Tibial nerve (tissue), 4 donors: ENCODE measurements at regions not wholly inside any gene's neighbourhood (a gene's known extent, or its start where the extent isn't known, plus 50 kb on each side); places are given as distances from the start of the nearest gene placed in this dataset.

Experiments used
- EP300 ChIP-seq, 2 donors: sonication (generic); formaldehyde crosslinking; IDR thresholded peaks; one replicate each; pipeline ENCODE4 v1.6.1; 2017; ENCODE audit warnings: antibody characterized with exemption in 2 of 2, mild to moderate bottlenecking in 1 of 2
- POLR2A ChIP-seq, 2 donors: fragments of 450-650 bp; IDR thresholded peaks; one replicate each; pipeline ENCODE4 v1.6.1; 2017; ENCODE audit warnings: antibody characterized with exemption in 2 of 2, mild to moderate bottlenecking in 2 of 2, moderate library complexity in 2 of 2
- TF ChIP-seq, protein P1 (sequence below), 5 experiments: fragments of 200-600 bp in 3 of 5; fragments of 450-650 bp in 2 of 5; sonication (generic) in 3 of 5; IDR thresholded peaks; one replicate each; pipeline ENCODE4 v1.5.1; 2016 to 2019; ENCODE audit warnings: antibody characterized with exemption in 5 of 5, mild to moderate bottlenecking in 3 of 5, moderate library complexity in 2 of 5

DNA sequence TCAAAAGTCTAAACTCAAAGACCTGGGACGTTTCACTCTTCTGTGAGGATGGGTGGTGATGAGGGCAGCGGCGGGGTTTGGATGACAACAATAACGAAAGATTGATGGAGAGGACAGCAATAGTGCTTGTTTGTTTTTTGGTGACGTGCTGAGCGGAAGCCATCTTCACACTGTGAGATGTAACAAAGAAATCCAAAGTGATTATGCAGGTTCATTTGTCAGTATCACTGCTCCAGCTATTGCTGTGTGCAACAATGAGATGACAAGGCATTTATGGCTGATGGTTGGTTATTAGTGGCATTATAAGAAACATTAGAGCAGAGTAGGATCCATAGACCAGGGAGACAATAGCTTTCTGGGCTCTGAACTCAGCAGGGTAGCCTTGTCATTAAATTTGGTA, 306.7 kb downstream of the RNF144B start:
- TF ChIP-seq POLR2A (IDR thresholded peaks at IDR 0.05) (no peak), EP300 (IDR thresholded peaks at IDR 0.05) (no peak)
- TF ChIP-seq, protein P1, sequence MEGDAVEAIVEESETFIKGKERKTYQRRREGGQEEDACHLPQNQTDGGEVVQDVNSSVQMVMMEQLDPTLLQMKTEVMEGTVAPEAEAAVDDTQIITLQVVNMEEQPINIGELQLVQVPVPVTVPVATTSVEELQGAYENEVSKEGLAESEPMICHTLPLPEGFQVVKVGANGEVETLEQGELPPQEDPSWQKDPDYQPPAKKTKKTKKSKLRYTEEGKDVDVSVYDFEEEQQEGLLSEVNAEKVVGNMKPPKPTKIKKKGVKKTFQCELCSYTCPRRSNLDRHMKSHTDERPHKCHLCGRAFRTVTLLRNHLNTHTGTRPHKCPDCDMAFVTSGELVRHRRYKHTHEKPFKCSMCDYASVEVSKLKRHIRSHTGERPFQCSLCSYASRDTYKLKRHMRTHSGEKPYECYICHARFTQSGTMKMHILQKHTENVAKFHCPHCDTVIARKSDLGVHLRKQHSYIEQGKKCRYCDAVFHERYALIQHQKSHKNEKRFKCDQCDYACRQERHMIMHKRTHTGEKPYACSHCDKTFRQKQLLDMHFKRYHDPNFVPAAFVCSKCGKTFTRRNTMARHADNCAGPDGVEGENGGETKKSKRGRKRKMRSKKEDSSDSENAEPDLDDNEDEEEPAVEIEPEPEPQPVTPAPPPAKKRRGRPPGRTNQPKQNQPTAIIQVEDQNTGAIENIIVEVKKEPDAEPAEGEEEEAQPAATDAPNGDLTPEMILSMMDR (IDR thresholded peaks at IDR 0.05): no peak
